ENCODE measurements at regions not wholly inside any gene's neighbourhood (a gene's known extent, or its start where the extent isn't known, plus 50 kb on each side); places are given as distances from the start of the nearest gene placed in this dataset.

- ATAC-seq (no peak), DNase-seq (no peak)
- Histone ChIP-seq H3K4me2 (ENCODE audit: low read length) (no peak overlapping the region), H3K4me1 (ENCODE audit: insufficient read depth, low read length) (no peaks in the 10 kb centered on the region), H3K4me3 (ENCODE audit: low read length) (no peak overlapping the region), H3K9ac (ENCODE audit: low read length) (no peak overlapping the region), H3K9me2 (replicated peaks; ENCODE audit: low read length) (no peaks in the 10 kb centered on the region), H4K20me1 (ENCODE audit: low read length) (no peaks in the 10 kb centered on the region), H3K79me2 (ENCODE audit: low read length) (no peaks in the 10 kb centered on the region), H3K36me3 (ENCODE audit: low read depth, low read length) (no peaks in the 10 kb centered on the region), H2AFZ (ENCODE audit: low read length) (no peak overlapping the region), H3K27me3 (ENCODE audit: low read length) (no peaks in the 10 kb centered on the region), H3F3A (ENCODE audit: low read length, unreplicated experiment) (no peaks in the 10 kb centered on the region), H3K27ac (ENCODE audit: low read length) (no peak overlapping the region), H3K9me3 (ENCODE audit: low read length) (0 out of 2 replicates have a peak, but pooled peaks cover 6% of the 10 kb centered on the region)
- CTCF ChIA-PET: interaction anchor here (0.6 kb wide), 1 partner anchor 17 kb away, joined by 3 read pairs; no protein-coding TSS in a partner anchor
- no TSS peak for BruUV-seq (replicated peaks)
- no peak for TF ChIP-seq EZH2 (IDR thresholded peaks at IDR 0.05; ENCODE audit: low read length, unreplicated experiment)
- TF ChIP-seq CTCF (conservative IDR thresholded peaks at IDR 0.05; ENCODE audit: low read depth, low read length): no peak
- no peak for TF ChIP-seq EZH2phosphoT487 (IDR thresholded peaks at IDR 0.05; ENCODE audit: borderline replicate concordance, low read length)
- POLR2A ChIA-PET (ENCODE audit: unreplicated experiment): no interaction called here
- intact Hi-C loops (cut with micrococcal nuclease): no loop called here
Observed at GRCh38 chr10:55476129-55476528, 675.1 kb upstream of the PCDH15 start.

- Histone ChIP-seq H3K9me3 (ENCODE audit: low read length) (no peaks in the 10 kb centered on the region), H2AFZ (ENCODE audit: low read length) (no peak overlapping the region), H3F3A (ENCODE audit: low read length, unreplicated experiment) (no peaks in the 10 kb centered on the region), H3K4me1 (ENCODE audit: insufficient read depth, low read length) (no peaks in the 10 kb centered on the region), H4K20me1 (ENCODE audit: low read length) (no peaks in the 10 kb centered on the region), H3K4me2 (ENCODE audit: low read length) (no peak overlapping the region), H3K27ac (ENCODE audit: low read length) (no peak overlapping the region), H3K9me2 (replicated peaks; ENCODE audit: low read length) (no peaks in the 10 kb centered on the region), H3K79me2 (ENCODE audit: low read length) (no peaks in the 10 kb centered on the region), H3K4me3 (ENCODE audit: low read length) (no peak overlapping the region), H3K27me3 (ENCODE audit: low read length) (no peaks in the 10 kb centered on the region), H3K36me3 (ENCODE audit: low read depth, low read length) (no peaks in the 10 kb centered on the region), H3K9ac (ENCODE audit: low read length) (no peak overlapping the region)
- ATAC-seq: no peak
- no peak for TF ChIP-seq CTCF (conservative IDR thresholded peaks at IDR 0.05; ENCODE audit: low read depth, low read length)
- no peak for TF ChIP-seq EZH2 (IDR thresholded peaks at IDR 0.05; ENCODE audit: low read length, unreplicated experiment)
- no peak for TF ChIP-seq EZH2phosphoT487 (IDR thresholded peaks at IDR 0.05; ENCODE audit: borderline replicate concordance, low read length)
- ChIA-PET POLR2A (ENCODE audit: unreplicated experiment) (no interaction called here), CTCF (no interaction called here)
- no peak for DNase-seq
- BruUV-seq (replicated peaks): no TSS peak
- intact Hi-C loops (cut with micrococcal nuclease): no loop called here
Observed at GRCh38 chr10:55474258-55474657, 673.2 kb upstream of the PCDH15 start.

GRCh38 chr10:55470840-55471239 is 669.8 kb upstream of the PCDH15 start:
- TF ChIP-seq CTCF (conservative IDR thresholded peaks at IDR 0.05; ENCODE audit: low read depth, low read length) (no peak), EZH2 (IDR thresholded peaks at IDR 0.05; ENCODE audit: low read length, unreplicated experiment) (no peak)
- H3K27ac ChIP-seq (ENCODE audit: low read length): no peak overlapping the region
- no peak overlapping the region for H3K4me3 ChIP-seq (ENCODE audit: low read length)
- H3K4me1 ChIP-seq (ENCODE audit: insufficient read depth, low read length): no peaks in the 10 kb centered on the region
- POLR2A ChIA-PET (ENCODE audit: unreplicated experiment): no interaction called here
- H3F3A ChIP-seq (ENCODE audit: low read length, unreplicated experiment): no peaks in the 10 kb centered on the region
- intact Hi-C loops (cut with micrococcal nuclease): no loop called here
- no peak for ATAC-seq
- no peak overlapping the region for H3K9ac ChIP-seq (ENCODE audit: low read length)
- no peaks in the 10 kb centered on the region for H3K9me3 ChIP-seq (ENCODE audit: low read length)
- H4K20me1 ChIP-seq (ENCODE audit: low read length): no peaks in the 10 kb centered on the region
- CTCF ChIA-PET: no interaction called here
- H3K36me3 ChIP-seq (ENCODE audit: low read depth, low read length): no peaks in the 10 kb centered on the region
- no peak overlapping the region for H2AFZ ChIP-seq (ENCODE audit: low read length)
- no peaks in the 10 kb centered on the region for H3K27me3 ChIP-seq (ENCODE audit: low read length)
- no peak overlapping the region for H3K4me2 ChIP-seq (ENCODE audit: low read length)
- no peaks in the 10 kb centered on the region for H3K79me2 ChIP-seq (ENCODE audit: low read length)
- no peak for DNase-seq
- H3K9me2 ChIP-seq (replicated peaks; ENCODE audit: low read length): no peaks in the 10 kb centered on the region
- BruUV-seq (replicated peaks): no TSS peak
